C4-2B (cell line): ENCODE measurements at regions not wholly inside any gene's neighbourhood (a gene's known extent, or its start where the extent isn't known, plus 50 kb on each side); places are given as distances from the start of the nearest gene placed in this dataset.
"Not testable (repeated sequence)": the region's sequence is repeated elsewhere in the genome, so short reads cannot be mapped to it uniquely, and the experiment has no call there.

Experiments used
- H3K27ac ChIP-seq: fragments of 450-650 bp; 2 replicates; pipeline ENCODE4 v1.5.1; 2017
- CTCF ChIP-seq: fragments of 450-650 bp; conservative IDR thresholded peaks from 2 replicates; pipeline ENCODE4 v1.5.1; 2017; ENCODE audit warnings: mild to moderate bottlenecking
- ZFX ChIP-seq: fragments of 450-650 bp; IDR thresholded peaks from 2 replicates; pipeline ENCODE4 v1.6.1; 2017

GRCh38 chr12:75646329-75647210, 135.2 kb upstream of the KRR1 start:
- TF ChIP-seq ZFX: no peak
- TF ChIP-seq CTCF: no peak
- no peak overlapping the region for H3K27ac ChIP-seq

- no peak overlapping the region for H3K27ac ChIP-seq
- TF ChIP-seq ZFX (no peak), CTCF (no peak)
Measured at GRCh38 chr12:75644472-75645072, 133.2 kb upstream of the KRR1 start.

GRCh38 chr12:75643119-75643518, 131.7 kb upstream of the KRR1 start:
- not testable (repeated sequence) for H3K27ac ChIP-seq

GRCh38 chr12:75642226-75642625, 130.8 kb upstream of the KRR1 start:
- TF ChIP-seq ZFX: no peak
- TF ChIP-seq CTCF: no peak
- no peak overlapping the region for H3K27ac ChIP-seq

- no peak for TF ChIP-seq CTCF
- H3K27ac ChIP-seq: no peak overlapping the region
Measured at GRCh38 chr12:75641031-75641780, 129.8 kb upstream of the KRR1 start.

GRCh38 chr12:75638792-75639191, 127.4 kb upstream of the KRR1 start:
- TF ChIP-seq ZFX (no peak), CTCF (no peak)
- no peak overlapping the region for H3K27ac ChIP-seq

GRCh38 chr12:75636607-75637006, 125.2 kb upstream of the KRR1 start:
- no peak for TF ChIP-seq ZFX
- TF ChIP-seq CTCF: no peak
- no peak overlapping the region for H3K27ac ChIP-seq
